ENCODE measurements at regions not wholly inside any gene's neighbourhood (a gene's known extent, or its start where the extent isn't known, plus 50 kb on each side); places are given as distances from the start of the nearest gene placed in this dataset.
"Not testable (repeated sequence)": the region's sequence is repeated elsewhere in the genome, so short reads cannot be mapped to it uniquely, and the experiment has no call there.

- Histone ChIP-seq H3K4me3 (ENCODE audit: low read depth in 1 of 3, low read length in 3 of 3) (no peak overlapping the region), H3K36me3 (ENCODE audit: control insufficient read depth in 4 of 4, insufficient read depth in 3 of 4, low read depth in 1 of 4, low read length in 3 of 4) (no peaks in the 10 kb centered on the region), H3K9me3 (ENCODE audit: control insufficient read depth in 4 of 4, low read length in 3 of 4) (no peaks in the 10 kb centered on the region), H3K4me1 (ENCODE audit: control insufficient read depth in 4 of 4, insufficient read depth in 4 of 4, low read length in 3 of 4) (no peaks in the 10 kb centered on the region), H3K27me3 (ENCODE audit: control insufficient read depth in 4 of 4, insufficient read depth in 4 of 4, low read length in 3 of 4) (no peaks in the 10 kb centered on the region), H3K27ac (ENCODE audit: low read depth in 1 of 2, low read length in 2 of 2) (no peak overlapping the region), H3K9ac (ENCODE audit: low read depth in 1 of 2, low read length in 2 of 2) (no peak overlapping the region)
- 57% methylated on average over 12 of the region's 12 CpGs for WGBS
- DNase-seq (ENCODE audit: low spot score), result no peak
- TF ChIP-seq RAD21 (IDR thresholded peaks at IDR 0.05) (no peak), HNF4A (conservative IDR thresholded peaks at IDR 0.05) (no peak), MAX (IDR thresholded peaks at IDR 0.05) (no peak), YY1 (IDR thresholded peaks at IDR 0.05) (no peak), SP1 (IDR thresholded peaks at IDR 0.05) (no peak), REST (IDR thresholded peaks at IDR 0.05) (no peak), FOXA2 (IDR thresholded peaks at IDR 0.05) (no peak), TAF1 (conservative IDR thresholded peaks at IDR 0.05) (no peak), RXRA (IDR thresholded peaks at IDR 0.05) (no peak), NR2F2 (IDR thresholded peaks at IDR 0.05) (no peak), EGR1 (IDR thresholded peaks at IDR 0.05; ENCODE audit: low read depth in 2 of 2) (no peak), ATF3 (IDR thresholded peaks at IDR 0.05) (no peak), JUND (IDR thresholded peaks at IDR 0.05) (no peak), HNF4G (IDR thresholded peaks at IDR 0.05) (no peak), FOXA1 (IDR thresholded peaks at IDR 0.05) (no peak), ZBTB33 (IDR thresholded peaks at IDR 0.05) (no peak), GABPA (IDR thresholded peaks at IDR 0.05 in 1 of 2, conservative IDR thresholded peaks at IDR 0.05 in 1 of 2) (no peak), CTCF (IDR thresholded peaks at IDR 0.05; ENCODE audit: low read depth, low read length, missing input control) (no peak)
These were observed 78.0 kb upstream of the ATP5PO start for GRCh38 chr21:33993286-33994231.

- not testable (repeated sequence) for H3K4me3 ChIP-seq (ENCODE audit: low read depth in 1 of 3, low read length in 3 of 3); H3K27me3 ChIP-seq (ENCODE audit: control insufficient read depth in 4 of 4, insufficient read depth in 4 of 4, low read length in 3 of 4); H3K9me3 ChIP-seq (ENCODE audit: control insufficient read depth in 4 of 4, low read length in 3 of 4); H3K36me3 ChIP-seq (ENCODE audit: control insufficient read depth in 4 of 4, insufficient read depth in 3 of 4, low read depth in 1 of 4, low read length in 3 of 4); H3K4me1 ChIP-seq (ENCODE audit: control insufficient read depth in 4 of 4, insufficient read depth in 4 of 4, low read length in 3 of 4); DNase-seq (ENCODE audit: low spot score); H3K9ac ChIP-seq (ENCODE audit: low read depth in 1 of 2, low read length in 2 of 2); H3K27ac ChIP-seq (ENCODE audit: low read depth in 1 of 2, low read length in 2 of 2)
- WGBS, result 81% methylated on average over 2 of the region's 2 CpGs
These were observed 76.8 kb upstream of the ATP5PO start for GRCh38 chr21:33992412-33992811.

All from liver (tissue), 8 donors.